ENCODE measurements at regions not wholly inside any gene's neighbourhood (a gene's known extent, or its start where the extent isn't known, plus 50 kb on each side); places are given as distances from the start of the nearest gene placed in this dataset.

DNA sequence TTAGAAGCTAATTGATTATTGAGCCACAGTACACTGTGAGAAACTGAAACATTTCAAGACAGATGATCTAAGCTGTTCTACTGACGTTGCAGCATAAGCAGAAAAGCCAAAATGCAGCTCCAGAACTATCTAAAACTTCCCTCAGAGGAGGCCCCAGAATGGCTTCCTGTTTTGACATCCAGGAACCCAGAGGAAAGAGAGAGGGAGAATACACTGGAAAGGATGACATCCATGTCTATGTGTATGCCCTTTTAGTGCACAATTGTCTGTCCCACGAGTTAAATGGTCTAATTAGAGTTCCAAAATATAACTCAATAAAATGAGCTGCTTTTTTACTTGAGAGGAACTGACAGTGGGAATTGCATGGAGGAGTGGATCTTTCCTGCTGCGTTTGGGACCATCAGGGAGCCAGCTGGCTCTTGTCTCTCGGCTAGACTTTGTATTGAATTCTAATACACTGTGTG lies 688.1 kb downstream of the ZNF385D start:
- Histone ChIP-seq H3K27me3 (ENCODE audit: control insufficient read depth, insufficient read depth, low read length) (no peaks in the 10 kb centered on the region), H3K4me3 (ENCODE audit: low read depth, low read length) (no peak overlapping the region), H3K36me3 (ENCODE audit: control insufficient read depth, insufficient read depth, low read length) (no peaks in the 10 kb centered on the region)
- TF ChIP-seq, protein P1, sequence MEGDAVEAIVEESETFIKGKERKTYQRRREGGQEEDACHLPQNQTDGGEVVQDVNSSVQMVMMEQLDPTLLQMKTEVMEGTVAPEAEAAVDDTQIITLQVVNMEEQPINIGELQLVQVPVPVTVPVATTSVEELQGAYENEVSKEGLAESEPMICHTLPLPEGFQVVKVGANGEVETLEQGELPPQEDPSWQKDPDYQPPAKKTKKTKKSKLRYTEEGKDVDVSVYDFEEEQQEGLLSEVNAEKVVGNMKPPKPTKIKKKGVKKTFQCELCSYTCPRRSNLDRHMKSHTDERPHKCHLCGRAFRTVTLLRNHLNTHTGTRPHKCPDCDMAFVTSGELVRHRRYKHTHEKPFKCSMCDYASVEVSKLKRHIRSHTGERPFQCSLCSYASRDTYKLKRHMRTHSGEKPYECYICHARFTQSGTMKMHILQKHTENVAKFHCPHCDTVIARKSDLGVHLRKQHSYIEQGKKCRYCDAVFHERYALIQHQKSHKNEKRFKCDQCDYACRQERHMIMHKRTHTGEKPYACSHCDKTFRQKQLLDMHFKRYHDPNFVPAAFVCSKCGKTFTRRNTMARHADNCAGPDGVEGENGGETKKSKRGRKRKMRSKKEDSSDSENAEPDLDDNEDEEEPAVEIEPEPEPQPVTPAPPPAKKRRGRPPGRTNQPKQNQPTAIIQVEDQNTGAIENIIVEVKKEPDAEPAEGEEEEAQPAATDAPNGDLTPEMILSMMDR (IDR thresholded peaks at IDR 0.05; ENCODE audit: insufficient read depth, low read length, poor library complexity, severe bottlenecking): no peak
- no peak for DNase-seq (ENCODE audit: low read depth)

DNA sequence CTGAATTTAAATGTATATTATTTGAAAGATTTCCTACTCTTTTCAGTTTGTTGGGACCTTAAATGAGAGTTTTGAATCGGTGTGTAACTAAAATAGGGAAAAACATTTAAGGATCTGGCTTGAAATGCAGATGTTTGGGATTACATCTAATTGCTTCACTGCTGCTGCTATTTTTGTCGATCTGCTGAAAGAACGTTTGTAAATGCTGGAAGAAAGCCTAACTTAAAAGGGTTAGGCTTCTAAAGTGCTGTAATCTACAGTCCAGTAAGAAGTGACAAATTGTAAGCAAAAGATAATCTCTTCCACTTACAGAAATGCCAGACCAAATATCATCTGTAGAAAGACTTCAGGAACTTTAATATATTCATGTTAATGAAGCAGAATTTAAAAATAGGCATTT lies 691.6 kb downstream of the ZNF385D start:
- DNase-seq (ENCODE audit: low read depth): no peak
- no peak overlapping the region for H3K4me3 ChIP-seq (ENCODE audit: low read depth, low read length)
- H3K36me3 ChIP-seq (ENCODE audit: control insufficient read depth, insufficient read depth, low read length): no peaks in the 10 kb centered on the region
- TF ChIP-seq, protein P1 (IDR thresholded peaks at IDR 0.05; ENCODE audit: insufficient read depth, low read length, poor library complexity, severe bottlenecking): no peak
- no peaks in the 10 kb centered on the region for H3K27me3 ChIP-seq (ENCODE audit: control insufficient read depth, insufficient read depth, low read length)

DNA sequence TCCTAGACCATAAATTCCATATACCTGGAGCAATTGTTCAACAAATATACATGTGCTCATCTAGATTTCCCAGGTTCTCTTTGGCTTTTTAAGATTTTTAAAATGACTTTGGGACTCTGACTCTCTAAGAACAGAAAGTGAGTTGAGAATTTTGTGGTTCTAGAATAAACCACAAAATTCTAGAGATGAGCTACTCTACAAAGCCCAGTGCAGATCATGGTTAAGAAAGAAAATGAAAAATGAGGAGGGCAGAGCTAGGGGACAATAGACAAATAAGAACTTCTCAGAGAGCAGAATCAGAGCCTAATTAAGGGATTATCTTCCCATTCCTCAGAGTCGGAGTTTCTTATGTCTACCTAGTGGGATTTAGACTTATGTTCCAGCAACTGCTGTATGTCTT lies 694.7 kb downstream of the ZNF385D start:
- TF ChIP-seq, protein P1 (IDR thresholded peaks at IDR 0.05; ENCODE audit: insufficient read depth, low read length, poor library complexity, severe bottlenecking): no peak
- Histone ChIP-seq H3K36me3 (ENCODE audit: control insufficient read depth, insufficient read depth, low read length) (no peaks in the 10 kb centered on the region), H3K27me3 (ENCODE audit: control insufficient read depth, insufficient read depth, low read length) (no peaks in the 10 kb centered on the region), H3K4me3 (ENCODE audit: low read depth, low read length) (no peak overlapping the region)
- no peak for DNase-seq (ENCODE audit: low read depth)

DNA sequence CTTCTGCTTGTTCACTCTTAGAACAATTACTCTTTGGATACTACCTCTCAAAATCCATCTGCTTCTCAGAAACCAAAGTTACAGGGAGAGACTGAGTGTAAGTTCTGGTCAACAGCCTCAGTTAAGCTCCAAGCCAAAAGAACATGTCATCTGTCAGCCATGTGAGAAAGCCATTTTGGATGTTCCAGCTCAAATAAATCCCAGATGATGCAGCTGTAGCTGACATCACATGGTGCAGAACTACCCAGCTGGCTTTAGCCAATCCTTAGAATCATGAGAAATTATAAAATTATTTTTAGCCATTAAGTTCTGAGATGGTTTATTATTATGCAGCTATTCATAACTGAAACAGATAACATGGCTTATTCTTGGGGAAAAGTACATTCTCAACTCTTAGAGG lies 696.0 kb downstream of the ZNF385D start:
- TF ChIP-seq, protein P1 (IDR thresholded peaks at IDR 0.05; ENCODE audit: insufficient read depth, low read length, poor library complexity, severe bottlenecking): no peak
- no peaks in the 10 kb centered on the region for H3K27me3 ChIP-seq (ENCODE audit: control insufficient read depth, insufficient read depth, low read length)
- DNase-seq (ENCODE audit: low read depth): no peak
- no peaks in the 10 kb centered on the region for H3K36me3 ChIP-seq (ENCODE audit: control insufficient read depth, insufficient read depth, low read length)
- no peak overlapping the region for H3K4me3 ChIP-seq (ENCODE audit: low read depth, low read length)

DNA sequence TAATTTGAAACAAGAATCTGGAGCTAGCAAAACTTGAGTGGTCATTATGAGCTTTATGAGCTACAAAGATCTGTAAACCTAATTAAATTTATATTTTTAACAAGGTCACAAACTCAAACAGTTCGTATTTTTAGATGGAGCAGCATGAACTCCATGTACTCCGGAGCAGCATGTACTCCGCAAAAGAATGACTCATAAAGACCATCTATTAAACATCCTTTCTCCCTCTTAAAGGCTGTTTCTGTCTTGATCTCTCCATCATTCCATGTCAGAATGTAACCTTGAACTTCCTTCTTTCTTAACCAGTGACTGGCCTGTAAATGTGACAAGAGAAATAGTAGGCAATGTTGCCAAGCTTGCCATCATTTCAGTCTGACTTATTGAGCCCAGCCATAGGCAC lies 696.9 kb downstream of the ZNF385D start:
- TF ChIP-seq, protein P1 (IDR thresholded peaks at IDR 0.05; ENCODE audit: insufficient read depth, low read length, poor library complexity, severe bottlenecking): no peak
- Histone ChIP-seq H3K4me3 (ENCODE audit: low read depth, low read length) (no peak overlapping the region), H3K36me3 (ENCODE audit: control insufficient read depth, insufficient read depth, low read length) (no peaks in the 10 kb centered on the region), H3K27me3 (ENCODE audit: control insufficient read depth, insufficient read depth, low read length) (no peaks in the 10 kb centered on the region)
- DNase-seq (ENCODE audit: low read depth): no peak

DNA sequence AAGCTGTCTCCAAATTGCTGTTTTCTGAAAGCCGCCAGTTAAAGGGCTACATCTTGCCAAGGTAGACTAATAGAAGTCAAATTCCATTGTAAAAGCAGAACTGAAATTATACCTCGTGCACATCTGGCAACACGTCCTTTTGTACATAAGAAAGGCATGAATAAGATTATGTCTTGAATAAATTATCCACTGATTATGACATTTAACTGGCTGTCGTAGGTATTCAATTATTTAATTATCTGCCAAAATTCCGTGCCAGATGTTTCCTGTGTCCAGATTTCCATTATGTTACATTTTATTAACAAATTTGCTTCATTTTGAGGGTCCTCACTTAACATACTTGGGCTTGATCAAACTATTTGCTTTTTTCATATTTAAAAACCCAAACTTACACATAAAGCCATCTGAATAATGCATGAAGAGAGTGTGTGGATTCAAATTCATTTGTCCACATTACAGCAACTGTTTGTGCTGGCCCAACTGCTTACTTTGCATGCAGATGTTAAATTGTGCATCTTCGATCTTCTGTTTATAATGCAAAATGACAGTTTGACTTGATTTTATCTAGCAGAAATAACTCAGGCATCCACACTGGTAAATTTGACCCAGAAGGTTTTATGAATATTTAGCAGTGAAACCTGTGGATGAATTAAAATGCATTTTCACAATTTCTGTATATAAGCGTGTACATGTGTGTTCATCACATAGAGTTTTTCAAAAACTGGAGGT lies 701.5 kb downstream of the ZNF385D start:
- no peaks in the 10 kb centered on the region for H3K27me3 ChIP-seq (ENCODE audit: control insufficient read depth, insufficient read depth, low read length)
- TF ChIP-seq, protein P1 (IDR thresholded peaks at IDR 0.05; ENCODE audit: insufficient read depth, low read length, poor library complexity, severe bottlenecking): no peak
- no peak for DNase-seq (ENCODE audit: low read depth)
- H3K36me3 ChIP-seq (ENCODE audit: control insufficient read depth, insufficient read depth, low read length): no peaks in the 10 kb centered on the region
- H3K4me3 ChIP-seq (ENCODE audit: low read depth, low read length): no peak overlapping the region
